Fibroblast of lung (primary cell): ENCODE measurements at regions not wholly inside any gene's neighbourhood (a gene's known extent, or its start where the extent isn't known, plus 50 kb on each side); places are given as distances from the start of the nearest gene placed in this dataset.
"Not testable (repeated sequence)": the region's sequence is repeated elsewhere in the genome, so short reads cannot be mapped to it uniquely, and the experiment has no call there.

Experiments
- CTCF ChIP-seq, 2 donors: IDR thresholded peaks in 1 of 2; conservative IDR thresholded peaks in 1 of 2; 1 replicate in 1 of 2; 2 replicates in 1 of 2; pipeline ENCODE4 v1.5.1; 2011 to 2012; ENCODE audit warnings: low read length in 2 of 2, control low read depth in 1 of 2, inconsistent platforms in 1 of 2, low read depth in 1 of 2, mild to moderate bottlenecking in 1 of 2
- EZH2 ChIP-seq: IDR thresholded peaks from 2 replicates; pipeline ENCODE4 v1.5.1; 2012; ENCODE audit warnings: low read length, control low read depth, mild to moderate bottlenecking; ENCODE audit errors: missing control alignments

- not testable (repeated sequence) for TF ChIP-seq CTCF (conservative IDR thresholded peaks at IDR 0.05 in 1 of 2, IDR thresholded peaks at IDR 0.05 in 1 of 2; ENCODE audit: low read depth in 1 of 2, low read length in 2 of 2); EZH2
Observed at GRCh38 chr12:14696-15095, 51.9 kb upstream of the IQSEC3 start.
